Activated CD4-positive, alpha-beta T cell treated with anti-CD3 and anti-CD28 coated beads, Interleukin-2, amount 10 ng/mL, durations not matched to agents 7 days and 5 days (primary cell): ENCODE measurements at regions not wholly inside any gene's neighbourhood (a gene's known extent, or its start where the extent isn't known, plus 50 kb on each side); places are given as distances from the start of the nearest gene placed in this dataset.

ENCODE experiments used
- CTCF ChIA-PET: fragments of 350-600 bp; sonication (Branson Sonifier 250); formaldehyde crosslinking; loops from one replicate; lab custom pipeline; 2021; ENCODE audit warnings: antibody characterized with exemption; lab: Charles Lee
- POLR2A ChIA-PET: fragments of 350-600 bp; sonication (Branson Sonifier 250); formaldehyde crosslinking; loops from one replicate; lab custom pipeline; 2021; ENCODE audit warnings: antibody characterized with exemption; lab: Charles Lee
- DNase-seq: peaks from one replicate; pipeline ENCODE4 v3.0.0-alpha.2; 2020
- H3K27ac Mint-ChIP-seq: one replicate; pipeline ENCODE4 v1.8.0; 2021; ENCODE audit warnings: mild to moderate bottlenecking, moderate library complexity, mixed read lengths
- H3K27me3 Mint-ChIP-seq: one replicate; pipeline ENCODE4 v1.8.0; 2021; ENCODE audit warnings: mixed read lengths
- H3K36me3 Mint-ChIP-seq: one replicate; pipeline ENCODE4 v1.8.0; 2021; ENCODE audit warnings: low read depth, mixed read lengths
- H3K4me1 Mint-ChIP-seq: one replicate; pipeline ENCODE4 v1.8.0; 2021; ENCODE audit warnings: mixed read lengths
- H3K4me3 Mint-ChIP-seq: one replicate; pipeline ENCODE4 v1.8.0; 2021; ENCODE audit warnings: mild to moderate bottlenecking, moderate library complexity, mixed read lengths
- H3K9me3 Mint-ChIP-seq: one replicate; pipeline ENCODE4 v1.8.0; 2021; ENCODE audit warnings: mixed read lengths

- no peaks in the 10 kb centered on the region for H3K36me3 Mint-ChIP-seq
- H3K27me3 Mint-ChIP-seq, result no peaks in the 10 kb centered on the region
- H3K4me3 Mint-ChIP-seq, result no peak overlapping the region
- no peak overlapping the region for H3K27ac Mint-ChIP-seq
- H3K9me3 Mint-ChIP-seq, result no peaks in the 10 kb centered on the region
- DNase-seq, result no peak
- H3K4me1 Mint-ChIP-seq, result no peaks in the 10 kb centered on the region
- ChIA-PET CTCF (no interaction called here), POLR2A (no interaction called here)
These were observed 723.8 kb downstream of the TUSC7 start for GRCh38 chr3:117433427-117433826.

DNA sequence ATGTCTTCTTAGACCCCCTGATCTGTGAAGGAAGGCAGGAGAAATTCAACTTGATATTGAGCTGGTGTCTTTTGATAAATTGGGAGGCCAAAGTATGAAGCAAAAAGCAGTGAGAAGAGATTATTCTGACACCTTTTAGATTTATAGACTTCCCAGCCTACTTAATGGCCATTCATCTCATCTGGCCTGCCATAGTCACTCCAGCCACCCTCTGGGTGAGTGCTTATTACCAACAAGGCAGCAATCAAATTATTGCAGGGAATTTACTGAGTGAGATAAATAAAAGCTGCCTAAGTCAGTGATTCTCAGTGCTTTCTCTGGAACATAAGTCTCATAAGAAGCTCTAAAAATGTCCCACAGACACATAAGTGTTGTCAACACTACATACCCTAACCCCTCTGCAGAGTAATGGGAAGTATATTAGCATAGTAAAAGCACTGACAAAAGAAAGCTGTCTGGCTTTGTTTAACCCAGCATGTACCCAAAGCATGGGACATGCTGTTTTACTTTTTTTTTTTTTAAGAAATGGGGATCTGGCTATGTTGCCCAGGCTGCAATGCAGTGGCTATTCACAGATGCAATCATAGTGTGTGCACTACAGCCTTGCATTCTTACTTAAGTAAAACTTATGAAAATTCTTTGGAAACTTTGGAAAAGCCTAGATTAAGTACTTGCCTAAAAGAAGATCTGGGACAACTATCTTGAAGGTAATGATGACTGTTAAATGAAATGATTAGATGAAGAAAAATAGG lies 725.3 kb downstream of the TUSC7 start:
- no peak for DNase-seq
- Mint-ChIP-seq H3K27ac (no peak overlapping the region), H3K4me3 (no peak overlapping the region), H3K27me3 (no peaks in the 10 kb centered on the region), H3K36me3 (no peaks in the 10 kb centered on the region), H3K9me3 (no peaks in the 10 kb centered on the region), H3K4me1 (no peaks in the 10 kb centered on the region)
- CTCF ChIA-PET, result interaction anchor here (0.6 kb wide), 1 partner anchor 153 kb away, joined by 3 read pairs; no protein-coding TSS in a partner anchor
- POLR2A ChIA-PET, result no interaction called here

DNA sequence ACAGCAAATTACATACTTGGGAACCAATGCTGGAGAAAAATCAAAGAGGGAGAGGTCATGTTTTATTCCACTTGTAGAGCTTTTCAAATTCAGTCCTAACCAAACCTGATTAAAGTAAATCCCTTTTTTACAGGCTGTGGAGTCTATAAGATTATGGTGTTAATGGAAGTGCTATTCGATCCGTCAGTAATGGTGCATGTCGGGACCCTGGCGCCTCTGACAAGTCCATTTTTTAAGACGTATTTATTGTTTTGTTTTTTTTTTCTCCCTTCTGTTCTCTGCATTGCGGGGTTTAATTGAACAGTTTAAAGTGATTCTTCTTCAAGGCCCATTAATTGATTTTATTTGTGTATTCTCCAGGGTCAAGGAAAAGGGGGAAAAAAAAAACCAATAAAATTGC lies 725.9 kb downstream of the TUSC7 start:
- Mint-ChIP-seq H3K4me3 (no peak overlapping the region), H3K4me1 (no peaks in the 10 kb centered on the region), H3K9me3 (no peaks in the 10 kb centered on the region), H3K36me3 (no peaks in the 10 kb centered on the region), H3K27me3 (no peaks in the 10 kb centered on the region), H3K27ac (no peak overlapping the region)
- POLR2A ChIA-PET, result no interaction called here
- CTCF ChIA-PET, result interaction anchor here (0.7 kb wide), 1 partner anchor 1058 kb away, joined by 3 read pairs; no protein-coding TSS in a partner anchor
- DNase-seq, result no peak

- Mint-ChIP-seq H3K27ac (no peak overlapping the region), H3K4me1 (no peaks in the 10 kb centered on the region), H3K27me3 (no peaks in the 10 kb centered on the region), H3K4me3 (no peak overlapping the region), H3K36me3 (no peaks in the 10 kb centered on the region), H3K9me3 (no peaks in the 10 kb centered on the region)
- CTCF ChIA-PET, result no interaction called here
- POLR2A ChIA-PET, result no interaction called here
- DNase-seq, result no peak
These were observed 730.2 kb downstream of the TUSC7 start for GRCh38 chr3:117439812-117440211.

GRCh38 chr3:117441851-117442250 lies 732.3 kb downstream of the TUSC7 start:
- Mint-ChIP-seq H3K27me3 (no peaks in the 10 kb centered on the region), H3K4me1 (no peaks in the 10 kb centered on the region), H3K9me3 (no peaks in the 10 kb centered on the region), H3K36me3 (no peaks in the 10 kb centered on the region), H3K27ac (no peak overlapping the region), H3K4me3 (no peak overlapping the region)
- POLR2A ChIA-PET, result no interaction called here
- CTCF ChIA-PET, result no interaction called here
- no peak for DNase-seq

GRCh38 chr3:117442566-117442965 lies 733.0 kb downstream of the TUSC7 start:
- CTCF ChIA-PET, result no interaction called here
- Mint-ChIP-seq H3K9me3 (no peaks in the 10 kb centered on the region), H3K4me3 (no peak overlapping the region), H3K27me3 (no peaks in the 10 kb centered on the region), H3K36me3 (no peaks in the 10 kb centered on the region), H3K4me1 (no peaks in the 10 kb centered on the region), H3K27ac (no peak overlapping the region)
- no peak for DNase-seq
- POLR2A ChIA-PET, result no interaction called here

DNA sequence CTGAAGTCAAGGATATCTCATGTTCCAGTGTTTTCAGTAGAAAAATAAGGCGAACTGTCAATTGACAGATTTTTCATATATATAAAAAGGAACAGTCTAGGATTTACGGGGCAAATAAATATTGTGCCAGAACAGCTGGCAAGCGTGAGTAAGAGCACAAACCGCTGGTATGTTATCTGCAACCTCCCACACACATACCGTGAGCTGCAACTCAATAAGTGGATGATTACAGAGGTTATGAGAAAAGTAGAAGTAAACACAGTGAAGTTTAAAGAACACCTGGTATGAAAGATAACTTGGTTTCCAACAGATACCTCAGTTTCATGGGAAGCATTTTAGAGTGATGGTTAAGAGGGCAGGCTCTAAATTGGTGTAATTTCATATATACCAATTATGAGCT lies 733.4 kb downstream of the TUSC7 start:
- H3K27ac Mint-ChIP-seq, result no peak overlapping the region
- CTCF ChIA-PET, result no interaction called here
- no peak overlapping the region for H3K4me3 Mint-ChIP-seq
- H3K9me3 Mint-ChIP-seq, result no peaks in the 10 kb centered on the region
- POLR2A ChIA-PET, result no interaction called here
- no peak for DNase-seq
- H3K36me3 Mint-ChIP-seq, result no peaks in the 10 kb centered on the region
- no peaks in the 10 kb centered on the region for H3K27me3 Mint-ChIP-seq
- no peaks in the 10 kb centered on the region for H3K4me1 Mint-ChIP-seq

DNA sequence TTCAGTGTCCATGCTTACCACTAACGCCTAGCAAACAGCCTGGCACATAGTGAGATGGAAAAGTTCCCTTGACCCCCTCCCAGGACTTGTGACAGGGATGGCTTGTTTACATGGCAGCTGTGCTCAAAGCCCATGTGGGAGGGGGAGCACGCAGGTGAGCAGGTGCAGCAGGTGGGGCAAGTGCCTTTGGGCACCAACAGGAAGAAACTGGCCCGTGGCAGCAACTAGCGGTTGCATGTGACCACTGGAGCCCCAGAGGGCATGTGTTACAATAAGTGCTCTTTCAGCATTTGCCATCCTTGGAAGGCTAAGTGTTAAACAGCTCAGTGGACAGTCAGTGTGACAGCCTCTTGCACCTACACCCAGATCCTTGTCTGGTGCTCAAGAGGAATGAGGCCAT lies 734.6 kb downstream of the TUSC7 start:
- H3K27me3 Mint-ChIP-seq, result no peaks in the 10 kb centered on the region
- H3K27ac Mint-ChIP-seq, result no peak overlapping the region
- DNase-seq, result no peak
- H3K9me3 Mint-ChIP-seq, result no peaks in the 10 kb centered on the region
- no peaks in the 10 kb centered on the region for H3K4me1 Mint-ChIP-seq
- H3K4me3 Mint-ChIP-seq, result no peak overlapping the region
- POLR2A ChIA-PET, result no interaction called here
- no peaks in the 10 kb centered on the region for H3K36me3 Mint-ChIP-seq
- CTCF ChIA-PET, result no interaction called here

GRCh38 chr3:117447419-117447818 lies 737.8 kb downstream of the TUSC7 start:
- no peak for DNase-seq
- no peak overlapping the region for H3K4me3 Mint-ChIP-seq
- no peaks in the 10 kb centered on the region for H3K36me3 Mint-ChIP-seq
- H3K27me3 Mint-ChIP-seq, result no peaks in the 10 kb centered on the region
- POLR2A ChIA-PET, result no interaction called here
- H3K27ac Mint-ChIP-seq, result no peak overlapping the region
- CTCF ChIA-PET, result no interaction called here
- no peaks in the 10 kb centered on the region for H3K4me1 Mint-ChIP-seq
- H3K9me3 Mint-ChIP-seq, result no peaks in the 10 kb centered on the region

GRCh38 chr3:117450026-117450425 lies 740.4 kb downstream of the TUSC7 start:
- ChIA-PET POLR2A (no interaction called here), CTCF (no interaction called here)
- Mint-ChIP-seq H3K36me3 (no peaks in the 10 kb centered on the region), H3K9me3 (no peaks in the 10 kb centered on the region), H3K27ac (no peak overlapping the region), H3K4me1 (no peaks in the 10 kb centered on the region), H3K27me3 (no peaks in the 10 kb centered on the region), H3K4me3 (no peak overlapping the region)
- no peak for DNase-seq

GRCh38 chr3:117454254-117454653 lies 744.7 kb downstream of the TUSC7 start:
- Mint-ChIP-seq H3K36me3 (no peaks in the 10 kb centered on the region), H3K4me1 (no peaks in the 10 kb centered on the region), H3K27ac (no peak overlapping the region), H3K4me3 (no peak overlapping the region), H3K9me3 (no peaks in the 10 kb centered on the region), H3K27me3 (no peaks in the 10 kb centered on the region)
- POLR2A ChIA-PET, result no interaction called here
- DNase-seq, result no peak
- CTCF ChIA-PET, result no interaction called here

- no peak for DNase-seq
- Mint-ChIP-seq H3K36me3 (no peaks in the 10 kb centered on the region), H3K4me1 (no peaks in the 10 kb centered on the region), H3K4me3 (no peak overlapping the region), H3K27me3 (no peaks in the 10 kb centered on the region), H3K27ac (no peak overlapping the region), H3K9me3 (no peaks in the 10 kb centered on the region)
- ChIA-PET POLR2A (no interaction called here), CTCF (no interaction called here)
These were observed 745.3 kb downstream of the TUSC7 start for GRCh38 chr3:117454908-117455307.

DNA sequence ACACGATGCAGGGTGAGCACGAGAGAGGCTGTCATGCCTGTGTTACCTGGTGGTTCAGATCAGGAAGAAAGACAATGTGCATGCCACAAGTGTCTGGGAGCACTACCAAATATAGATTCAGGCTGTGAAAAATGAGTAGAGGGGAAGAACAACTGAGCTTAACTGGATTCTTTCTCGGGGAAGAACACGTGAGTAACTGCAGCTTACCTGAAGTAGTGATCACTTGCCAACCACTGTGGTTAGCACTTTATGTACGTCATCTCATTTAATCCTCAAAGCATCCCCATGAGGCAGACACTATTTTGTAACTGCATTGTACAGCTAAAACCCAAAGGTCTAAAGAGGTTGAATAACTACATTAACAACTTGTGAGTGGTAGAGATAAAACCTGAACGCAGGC lies 746.2 kb downstream of the TUSC7 start:
- CTCF ChIA-PET, result no interaction called here
- POLR2A ChIA-PET, result no interaction called here
- DNase-seq, result no peak
- Mint-ChIP-seq H3K36me3 (no peaks in the 10 kb centered on the region), H3K4me1 (no peaks in the 10 kb centered on the region), H3K4me3 (no peak overlapping the region), H3K9me3 (no peaks in the 10 kb centered on the region), H3K27me3 (no peaks in the 10 kb centered on the region), H3K27ac (no peak overlapping the region)
